VCaP (cell line): ENCODE measurements at regions not wholly inside any gene's neighbourhood (a gene's known extent, or its start where the extent isn't known, plus 50 kb on each side); places are given as distances from the start of the nearest gene placed in this dataset.

Experiments used
- H3K27ac ChIP-seq: fragments of 450-650 bp; 2 replicates; pipeline ENCODE4 v1.5.1; 2017
- TF ChIP-seq, protein P1 (sequence below): fragments of 450-650 bp; conservative IDR thresholded peaks from 2 replicates; pipeline ENCODE4 v1.5.1; 2017; ENCODE audit warnings: mild to moderate bottlenecking, moderate library complexity

DNA sequence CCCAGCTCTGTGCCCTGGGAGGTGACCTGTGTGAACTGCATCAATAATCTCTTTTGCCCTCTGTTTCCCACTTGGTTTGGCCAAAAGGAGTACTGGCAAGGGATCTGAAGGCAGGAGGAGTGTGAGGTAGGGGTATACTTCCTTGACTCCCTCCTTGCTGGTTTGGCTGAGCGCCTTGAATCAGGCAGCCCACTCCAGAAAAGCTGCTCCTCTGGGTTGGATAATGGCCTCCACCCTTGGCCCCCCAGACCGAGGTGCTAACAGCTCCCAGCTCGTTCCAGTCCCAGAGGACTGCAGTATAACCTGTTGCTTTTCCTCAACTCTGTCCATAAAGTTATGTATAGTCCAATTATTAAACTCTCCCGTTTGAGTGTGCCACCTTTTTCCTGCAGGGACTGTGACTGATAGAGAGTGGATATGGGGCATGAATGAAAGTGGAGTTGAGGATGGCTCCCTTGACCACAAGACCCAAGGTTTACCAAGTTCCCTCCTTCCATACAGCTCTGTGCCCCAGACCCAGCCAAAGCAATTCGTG, 88.2 kb upstream of the HAND1 start:
- TF ChIP-seq, protein P1, sequence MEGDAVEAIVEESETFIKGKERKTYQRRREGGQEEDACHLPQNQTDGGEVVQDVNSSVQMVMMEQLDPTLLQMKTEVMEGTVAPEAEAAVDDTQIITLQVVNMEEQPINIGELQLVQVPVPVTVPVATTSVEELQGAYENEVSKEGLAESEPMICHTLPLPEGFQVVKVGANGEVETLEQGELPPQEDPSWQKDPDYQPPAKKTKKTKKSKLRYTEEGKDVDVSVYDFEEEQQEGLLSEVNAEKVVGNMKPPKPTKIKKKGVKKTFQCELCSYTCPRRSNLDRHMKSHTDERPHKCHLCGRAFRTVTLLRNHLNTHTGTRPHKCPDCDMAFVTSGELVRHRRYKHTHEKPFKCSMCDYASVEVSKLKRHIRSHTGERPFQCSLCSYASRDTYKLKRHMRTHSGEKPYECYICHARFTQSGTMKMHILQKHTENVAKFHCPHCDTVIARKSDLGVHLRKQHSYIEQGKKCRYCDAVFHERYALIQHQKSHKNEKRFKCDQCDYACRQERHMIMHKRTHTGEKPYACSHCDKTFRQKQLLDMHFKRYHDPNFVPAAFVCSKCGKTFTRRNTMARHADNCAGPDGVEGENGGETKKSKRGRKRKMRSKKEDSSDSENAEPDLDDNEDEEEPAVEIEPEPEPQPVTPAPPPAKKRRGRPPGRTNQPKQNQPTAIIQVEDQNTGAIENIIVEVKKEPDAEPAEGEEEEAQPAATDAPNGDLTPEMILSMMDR, result no peak
- H3K27ac ChIP-seq, result no peak overlapping the region

DNA sequence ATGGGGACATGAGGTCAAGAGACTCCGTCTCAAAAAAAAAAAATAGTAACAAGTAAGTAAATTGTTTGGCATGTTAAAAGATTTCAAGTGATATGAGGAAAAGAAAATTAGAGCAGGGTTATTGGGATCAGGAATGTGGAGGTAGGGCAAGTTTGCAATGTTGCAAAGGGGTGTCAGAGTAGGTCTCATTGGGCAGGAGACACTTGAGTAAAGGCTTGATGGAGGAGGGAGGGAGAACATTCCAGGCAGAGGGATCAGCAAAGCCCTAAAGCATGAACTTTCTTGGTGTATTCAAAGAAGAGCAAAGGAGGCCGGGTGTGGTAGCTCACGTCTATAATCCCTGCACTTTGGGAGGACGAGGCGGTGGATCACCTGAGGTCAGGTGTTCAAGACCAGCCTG, 87.1 kb upstream of the HAND1 start:
- H3K27ac ChIP-seq, result no peak overlapping the region
- TF ChIP-seq, protein P1, result no peak

DNA sequence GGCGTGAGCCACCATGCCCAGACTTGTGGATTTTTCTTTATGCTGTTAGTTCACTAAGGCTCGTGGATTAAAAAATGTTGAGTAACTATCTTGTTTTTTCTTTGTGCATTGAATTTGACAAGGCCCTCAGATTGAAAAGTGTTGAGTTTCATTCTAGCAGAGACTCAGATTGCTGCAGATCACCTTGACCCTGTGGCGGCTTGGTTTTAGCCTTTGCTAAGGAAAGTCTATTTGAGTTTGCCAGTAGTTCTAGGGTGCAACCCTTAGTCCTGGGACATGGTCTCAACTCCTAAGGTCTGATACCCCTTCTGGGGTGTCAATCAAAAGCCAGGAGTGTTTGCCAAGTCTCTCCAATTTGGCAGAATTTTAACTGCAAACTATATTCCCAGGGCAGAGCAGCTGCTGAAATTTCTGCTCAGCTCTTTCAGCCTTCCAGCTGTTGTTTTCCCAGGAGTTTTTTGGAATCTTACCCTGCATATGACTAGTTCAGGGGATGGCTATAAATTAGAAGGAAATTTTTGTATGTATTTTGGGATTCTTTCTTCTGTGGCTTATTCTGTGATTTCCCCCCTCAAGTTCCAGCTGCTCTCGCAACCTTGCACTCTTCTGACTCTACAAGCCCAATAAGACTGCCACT, 84.3 kb upstream of the HAND1 start:
- TF ChIP-seq, protein P1, result no peak
- H3K27ac ChIP-seq, result no peak overlapping the region

- TF ChIP-seq, protein P1, result no peak
- no peak overlapping the region for H3K27ac ChIP-seq
Observed at GRCh38 chr5:154559398-154560276, 81.6 kb upstream of the HAND1 start.

DNA sequence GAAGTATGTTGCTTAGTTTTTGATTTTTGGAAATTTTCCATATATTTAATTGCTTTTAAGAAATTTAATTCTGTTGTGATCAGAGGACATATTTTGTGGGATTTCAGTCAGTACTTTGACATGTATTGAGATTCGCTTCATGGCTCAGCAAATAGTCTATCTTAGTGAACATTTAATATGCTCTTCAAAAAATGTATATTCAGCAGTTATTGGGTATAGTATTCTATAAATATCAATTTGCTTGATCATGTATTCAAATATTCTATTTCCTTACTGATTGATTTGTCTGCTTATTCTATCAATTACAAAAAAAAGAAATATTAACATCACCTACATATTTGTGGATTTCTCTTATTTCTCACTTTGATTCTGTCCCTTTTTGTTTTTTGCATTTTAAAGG, 79.5 kb upstream of the HAND1 start:
- H3K27ac ChIP-seq, result no peak overlapping the region
- TF ChIP-seq, protein P1, result no peak

GRCh38 chr5:154547551-154547950, 69.5 kb upstream of the HAND1 start:
- TF ChIP-seq, protein P1, result no peak
- H3K27ac ChIP-seq, result no peak overlapping the region

DNA sequence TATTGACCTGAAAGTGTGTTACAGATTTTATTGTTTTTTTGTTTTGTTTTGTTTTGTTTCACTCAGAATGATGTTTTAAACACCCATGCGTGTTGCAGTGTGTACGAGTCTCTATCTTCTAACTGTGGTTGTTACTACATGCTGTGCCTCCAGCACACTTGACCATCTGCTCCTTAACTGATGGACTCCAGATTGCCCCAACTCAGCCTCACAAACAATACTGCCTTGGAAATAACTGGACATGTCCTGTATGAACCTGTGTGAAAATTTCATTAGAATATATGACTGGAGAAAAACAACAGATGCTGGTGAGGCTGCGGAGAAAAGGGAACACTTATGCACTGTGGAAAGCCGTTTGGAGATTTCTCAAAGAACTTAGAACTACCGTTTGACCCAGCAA, 68.7 kb upstream of the HAND1 start:
- TF ChIP-seq, protein P1, result no peak
- no peak overlapping the region for H3K27ac ChIP-seq
